ENCODE measurements at regions not wholly inside any gene's neighbourhood (a gene's known extent, or its start where the extent isn't known, plus 50 kb on each side); places are given as distances from the start of the nearest gene placed in this dataset.

DNA sequence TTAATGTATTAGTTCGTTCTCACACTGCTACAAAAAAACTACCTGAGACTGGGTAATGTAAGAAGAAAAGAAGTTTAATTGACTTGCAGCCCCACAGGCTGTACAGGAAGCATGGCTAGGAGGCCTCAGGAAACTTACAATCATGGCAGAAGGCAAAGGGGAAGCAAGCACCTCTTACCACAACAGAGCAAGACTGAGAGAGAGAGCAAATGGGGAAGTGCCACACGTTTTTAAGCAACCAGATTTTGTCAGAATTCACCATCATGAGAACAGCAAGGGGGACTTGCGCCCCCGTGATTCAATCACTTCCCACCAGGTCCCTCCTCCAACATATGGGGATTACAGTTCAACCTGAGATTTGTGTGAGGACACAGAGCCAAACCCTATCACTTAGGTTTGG is 70.8 kb upstream of the SRSF6 start:
- H3K4me2 ChIP-seq (ENCODE audit: low read length): no peak overlapping the region
- no peak overlapping the region for H3K27ac ChIP-seq (ENCODE audit: low read depth, low read length, poor library complexity, severe bottlenecking)
- no peaks in the 10 kb centered on the region for H3K36me3 ChIP-seq (ENCODE audit: insufficient read depth, low read length)
- H2AFZ ChIP-seq (ENCODE audit: low read length): no peak overlapping the region
- H3F3A ChIP-seq (ENCODE audit: insufficient read depth, low read length): no peaks in the 10 kb centered on the region
- H3K9ac ChIP-seq (ENCODE audit: low read length): no peak overlapping the region
- H3K4me3 ChIP-seq (ENCODE audit: low read depth, low read length, poor library complexity, severe bottlenecking): no peak overlapping the region
- 0 out of 2 replicates have a peak, but pooled peaks cover 3% of the 10 kb centered on the region for H3K27me3 ChIP-seq (ENCODE audit: insufficient read depth, low read length)
- no peaks in the 10 kb centered on the region for H3K9me3 ChIP-seq (ENCODE audit: low read length)
- no peak for TF ChIP-seq EZH2 (IDR thresholded peaks at IDR 0.05; ENCODE audit: borderline replicate concordance, low read length)
- TF ChIP-seq, protein P1, sequence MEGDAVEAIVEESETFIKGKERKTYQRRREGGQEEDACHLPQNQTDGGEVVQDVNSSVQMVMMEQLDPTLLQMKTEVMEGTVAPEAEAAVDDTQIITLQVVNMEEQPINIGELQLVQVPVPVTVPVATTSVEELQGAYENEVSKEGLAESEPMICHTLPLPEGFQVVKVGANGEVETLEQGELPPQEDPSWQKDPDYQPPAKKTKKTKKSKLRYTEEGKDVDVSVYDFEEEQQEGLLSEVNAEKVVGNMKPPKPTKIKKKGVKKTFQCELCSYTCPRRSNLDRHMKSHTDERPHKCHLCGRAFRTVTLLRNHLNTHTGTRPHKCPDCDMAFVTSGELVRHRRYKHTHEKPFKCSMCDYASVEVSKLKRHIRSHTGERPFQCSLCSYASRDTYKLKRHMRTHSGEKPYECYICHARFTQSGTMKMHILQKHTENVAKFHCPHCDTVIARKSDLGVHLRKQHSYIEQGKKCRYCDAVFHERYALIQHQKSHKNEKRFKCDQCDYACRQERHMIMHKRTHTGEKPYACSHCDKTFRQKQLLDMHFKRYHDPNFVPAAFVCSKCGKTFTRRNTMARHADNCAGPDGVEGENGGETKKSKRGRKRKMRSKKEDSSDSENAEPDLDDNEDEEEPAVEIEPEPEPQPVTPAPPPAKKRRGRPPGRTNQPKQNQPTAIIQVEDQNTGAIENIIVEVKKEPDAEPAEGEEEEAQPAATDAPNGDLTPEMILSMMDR (IDR thresholded peaks at IDR 0.05; ENCODE audit: low read length): no peak
- H3K4me1 ChIP-seq (ENCODE audit: insufficient read depth, low read length, severe bottlenecking): no peaks in the 10 kb centered on the region
- H3K9me2 ChIP-seq (ENCODE audit: low read depth, low read length): no peaks in the 10 kb centered on the region
- no peaks in the 10 kb centered on the region for H3K79me2 ChIP-seq (ENCODE audit: insufficient read depth, low read length)
- H4K20me1 ChIP-seq (ENCODE audit: insufficient read depth, low read length): no peaks in the 10 kb centered on the region

DNA sequence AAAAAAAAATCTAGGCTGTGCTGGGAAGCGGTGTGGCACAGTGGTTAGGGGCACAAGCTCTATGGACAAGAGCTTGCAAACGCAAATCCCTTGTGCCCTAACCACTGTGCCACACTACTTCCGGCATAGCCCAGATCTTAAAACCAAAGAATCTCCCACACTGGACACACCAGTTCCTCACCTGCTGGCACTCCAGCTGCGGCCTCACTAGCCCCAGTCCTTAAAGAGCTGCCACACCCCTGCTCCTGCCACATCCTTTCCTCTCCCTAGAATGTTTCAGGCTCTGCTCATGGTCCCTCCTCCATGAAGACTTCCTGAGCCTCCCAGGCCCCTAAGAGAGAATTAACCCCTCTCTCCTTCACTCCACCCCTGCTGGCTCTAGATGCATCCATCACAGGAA is 71.8 kb upstream of the SRSF6 start:
- Histone ChIP-seq H3K9ac (ENCODE audit: low read length) (no peak overlapping the region), H3K4me1 (ENCODE audit: insufficient read depth, low read length, severe bottlenecking) (no peaks in the 10 kb centered on the region), H2AFZ (ENCODE audit: low read length) (no peak overlapping the region), H3K9me3 (ENCODE audit: low read length) (no peaks in the 10 kb centered on the region), H3K36me3 (ENCODE audit: insufficient read depth, low read length) (no peaks in the 10 kb centered on the region), H3K4me3 (ENCODE audit: low read depth, low read length, poor library complexity, severe bottlenecking) (no peak overlapping the region), H4K20me1 (ENCODE audit: insufficient read depth, low read length) (no peaks in the 10 kb centered on the region), H3K9me2 (ENCODE audit: low read depth, low read length) (no peaks in the 10 kb centered on the region), H3F3A (ENCODE audit: insufficient read depth, low read length) (no peaks in the 10 kb centered on the region), H3K27ac (ENCODE audit: low read depth, low read length, poor library complexity, severe bottlenecking) (no peak overlapping the region), H3K79me2 (ENCODE audit: insufficient read depth, low read length) (no peaks in the 10 kb centered on the region), H3K4me2 (ENCODE audit: low read length) (no peak overlapping the region), H3K27me3 (ENCODE audit: insufficient read depth, low read length) (0 out of 2 replicates have a peak, but pooled peaks cover 3% of the 10 kb centered on the region)
- TF ChIP-seq, protein P1 (IDR thresholded peaks at IDR 0.05; ENCODE audit: low read length): no peak
- TF ChIP-seq EZH2 (IDR thresholded peaks at IDR 0.05; ENCODE audit: borderline replicate concordance, low read length): no peak

DNA sequence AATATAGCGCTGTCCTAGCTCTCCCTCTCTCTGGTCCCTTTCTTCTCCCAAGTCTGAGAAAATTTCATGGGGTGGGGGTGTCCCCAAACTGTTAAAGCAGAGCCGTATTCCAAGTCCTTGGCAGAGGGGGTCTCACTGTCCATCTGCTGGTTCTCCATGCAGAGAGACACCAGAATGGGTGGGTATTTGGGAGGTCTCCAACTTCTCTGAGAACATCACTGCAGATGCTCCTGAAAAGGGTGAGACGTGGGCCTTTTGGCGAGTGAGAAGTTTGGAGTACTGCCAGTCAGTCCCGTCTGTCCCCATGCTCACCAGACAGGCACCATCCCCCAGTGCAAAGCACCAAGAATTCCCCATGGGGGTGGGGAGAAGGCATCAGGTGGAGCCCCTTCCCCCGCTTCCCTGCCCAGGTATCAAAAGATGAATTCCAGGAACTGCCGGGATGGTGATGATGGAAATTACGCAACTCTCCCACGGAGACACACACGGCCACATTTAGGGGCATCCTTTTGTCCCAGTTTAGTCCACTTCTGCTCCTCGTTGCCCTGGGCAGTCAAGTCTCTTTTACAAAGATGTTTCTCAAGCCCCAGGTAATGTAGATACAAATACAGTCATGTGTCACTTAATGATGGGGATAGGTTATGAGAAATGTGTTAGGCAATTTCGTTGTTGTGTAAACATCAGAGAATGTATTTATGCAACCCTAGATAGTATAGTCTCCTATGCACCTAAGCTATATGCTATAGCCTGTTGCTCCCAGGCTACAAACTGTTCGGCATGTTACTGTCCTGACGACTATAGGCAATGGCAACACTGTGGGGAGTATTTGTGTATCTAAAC is 73.4 kb upstream of the SRSF6 start:
- no peaks in the 10 kb centered on the region for H3F3A ChIP-seq (ENCODE audit: insufficient read depth, low read length)
- H3K36me3 ChIP-seq (ENCODE audit: insufficient read depth, low read length): no peaks in the 10 kb centered on the region
- no peaks in the 10 kb centered on the region for H3K4me1 ChIP-seq (ENCODE audit: insufficient read depth, low read length, severe bottlenecking)
- no peaks in the 10 kb centered on the region for H3K79me2 ChIP-seq (ENCODE audit: insufficient read depth, low read length)
- H3K9me3 ChIP-seq (ENCODE audit: low read length): no peaks in the 10 kb centered on the region
- TF ChIP-seq, protein P1 (IDR thresholded peaks at IDR 0.05; ENCODE audit: low read length): no peak
- H3K27me3 ChIP-seq (ENCODE audit: insufficient read depth, low read length): peaks cover 3% of the 10 kb centered on the region; the same call in 1 of the 2 replicates
- H3K9me2 ChIP-seq (ENCODE audit: low read depth, low read length): no peaks in the 10 kb centered on the region
- H3K9ac ChIP-seq (ENCODE audit: low read length): no peak overlapping the region
- H3K4me2 ChIP-seq (ENCODE audit: low read length): no peak overlapping the region
- no peaks in the 10 kb centered on the region for H4K20me1 ChIP-seq (ENCODE audit: insufficient read depth, low read length)
- no peak overlapping the region for H3K4me3 ChIP-seq (ENCODE audit: low read depth, low read length, poor library complexity, severe bottlenecking)
- no peak overlapping the region for H3K27ac ChIP-seq (ENCODE audit: low read depth, low read length, poor library complexity, severe bottlenecking)
- no peak overlapping the region for H2AFZ ChIP-seq (ENCODE audit: low read length)

All from OCI-LY1 (cell line).